Fibroblast of lung (primary cell): ENCODE measurements at regions not wholly inside any gene's neighbourhood (a gene's known extent, or its start where the extent isn't known, plus 50 kb on each side); places are given as distances from the start of the nearest gene placed in this dataset.

Experiments used
- EZH2 ChIP-seq: IDR thresholded peaks from 2 replicates; pipeline ENCODE4 v1.5.1; 2012; ENCODE audit warnings: low read length, control low read depth, mild to moderate bottlenecking; ENCODE audit errors: missing control alignments
- TF ChIP-seq, protein P1 (sequence below), 2 donors: IDR thresholded peaks in 1 of 2; conservative IDR thresholded peaks in 1 of 2; 1 replicate in 1 of 2; 2 replicates in 1 of 2; pipeline ENCODE4 v1.5.1; 2011 to 2012; ENCODE audit warnings: low read length in 2 of 2, control low read depth in 1 of 2, inconsistent platforms in 1 of 2, low read depth in 1 of 2, mild to moderate bottlenecking in 1 of 2

DNA sequence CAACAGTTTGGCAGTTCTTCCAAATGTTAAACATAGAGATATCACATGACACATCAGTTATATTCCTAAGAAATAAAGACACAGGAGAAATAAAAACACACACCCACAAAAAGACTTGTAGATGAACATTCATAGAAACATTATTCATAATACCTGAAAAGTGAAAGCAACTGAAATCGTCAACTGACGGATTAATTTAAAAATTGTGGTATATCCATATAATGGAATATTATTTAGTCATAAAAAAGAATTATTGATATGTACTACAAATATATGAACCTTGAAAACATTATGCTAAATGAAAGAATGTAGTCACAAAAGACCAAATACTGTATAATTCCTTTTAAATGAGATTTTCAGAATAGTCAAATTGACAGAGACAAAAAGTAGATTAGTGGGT is 330.2 kb upstream of the CD180 start:
- TF ChIP-seq, protein P1, sequence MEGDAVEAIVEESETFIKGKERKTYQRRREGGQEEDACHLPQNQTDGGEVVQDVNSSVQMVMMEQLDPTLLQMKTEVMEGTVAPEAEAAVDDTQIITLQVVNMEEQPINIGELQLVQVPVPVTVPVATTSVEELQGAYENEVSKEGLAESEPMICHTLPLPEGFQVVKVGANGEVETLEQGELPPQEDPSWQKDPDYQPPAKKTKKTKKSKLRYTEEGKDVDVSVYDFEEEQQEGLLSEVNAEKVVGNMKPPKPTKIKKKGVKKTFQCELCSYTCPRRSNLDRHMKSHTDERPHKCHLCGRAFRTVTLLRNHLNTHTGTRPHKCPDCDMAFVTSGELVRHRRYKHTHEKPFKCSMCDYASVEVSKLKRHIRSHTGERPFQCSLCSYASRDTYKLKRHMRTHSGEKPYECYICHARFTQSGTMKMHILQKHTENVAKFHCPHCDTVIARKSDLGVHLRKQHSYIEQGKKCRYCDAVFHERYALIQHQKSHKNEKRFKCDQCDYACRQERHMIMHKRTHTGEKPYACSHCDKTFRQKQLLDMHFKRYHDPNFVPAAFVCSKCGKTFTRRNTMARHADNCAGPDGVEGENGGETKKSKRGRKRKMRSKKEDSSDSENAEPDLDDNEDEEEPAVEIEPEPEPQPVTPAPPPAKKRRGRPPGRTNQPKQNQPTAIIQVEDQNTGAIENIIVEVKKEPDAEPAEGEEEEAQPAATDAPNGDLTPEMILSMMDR (conservative IDR thresholded peaks at IDR 0.05 in 1 of 2, IDR thresholded peaks at IDR 0.05 in 1 of 2; ENCODE audit: low read depth in 1 of 2, low read length in 2 of 2): no peak
- TF ChIP-seq EZH2: no peak
